H9 (cell line): ENCODE measurements at regions not wholly inside any gene's neighbourhood (a gene's known extent, or its start where the extent isn't known, plus 50 kb on each side); places are given as distances from the start of the nearest gene placed in this dataset.

Experiments
- DNase-seq: peaks from one replicate; pipeline ENCODE4 v3.0.0-alpha.2; 2017
- H2AFZ ChIP-seq: one replicate; pipeline ENCODE4 v1.6.1; 2013; ENCODE audit warnings: mild to moderate bottlenecking, low read length, control low read depth, moderate library complexity
- H2AK5ac ChIP-seq: 2 replicates; pipeline ENCODE4 v1.6.1; 2013; ENCODE audit warnings: low read length, control low read depth, mixed read lengths; ENCODE audit not compliant: insufficient read length
- H2BK120ac ChIP-seq: one replicate; pipeline ENCODE4 v1.6.1; 2013; ENCODE audit warnings: low read depth, mild to moderate bottlenecking, low read length, control low read depth, inconsistent platforms; ENCODE audit not compliant: poor library complexity, severe bottlenecking
- H2BK12ac ChIP-seq: 2 replicates; pipeline ENCODE4 v1.6.1; 2013; ENCODE audit warnings: low read length, control low read depth, mixed read lengths, low read depth; ENCODE audit not compliant: insufficient read length
- H2BK15ac ChIP-seq: 2 replicates; pipeline ENCODE4 v1.6.1; 2013; ENCODE audit warnings: low read depth, low read length, control low read depth
- H2BK20ac ChIP-seq: one replicate; pipeline ENCODE4 v1.6.1; 2013; ENCODE audit warnings: low read depth, mild to moderate bottlenecking, low read length, control low read depth, inconsistent platforms; ENCODE audit not compliant: poor library complexity, severe bottlenecking
- H2BK5ac ChIP-seq: 2 replicates; pipeline ENCODE4 v1.6.1; 2013; ENCODE audit warnings: low read length, control low read depth, mixed read lengths; ENCODE audit not compliant: insufficient read length
- H3K14ac ChIP-seq: 2 replicates; pipeline ENCODE4 v1.6.1; 2013; ENCODE audit warnings: low read length, control low read depth; ENCODE audit not compliant: insufficient read depth
- H3K18ac ChIP-seq: 2 replicates; pipeline ENCODE4 v1.6.1; 2013; ENCODE audit warnings: low read depth, mild to moderate bottlenecking, mixed read lengths, low read length, control low read depth; ENCODE audit not compliant: insufficient read length
- H3K23ac ChIP-seq: 2 replicates; pipeline ENCODE4 v1.6.1; 2013; ENCODE audit warnings: low read length, control low read depth, mixed read lengths, low read depth; ENCODE audit not compliant: insufficient read length
- H3K23me2 ChIP-seq: 2 replicates; pipeline ENCODE4 v1.6.1; 2013; ENCODE audit warnings: low read depth, mild to moderate bottlenecking, mixed read lengths, low read length, control low read depth; ENCODE audit not compliant: insufficient read length, poor library complexity, severe bottlenecking
- H3K27ac ChIP-seq: 2 replicates; pipeline ENCODE4 v1.5.1; 2013; ENCODE audit warnings: low read length, control low read depth, mixed read lengths, low read depth; ENCODE audit not compliant: insufficient read length
- H3K27me3 ChIP-seq: 2 replicates; pipeline ENCODE4 v1.6.1; 2013; ENCODE audit warnings: low read length, control low read depth, inconsistent platforms; ENCODE audit not compliant: insufficient read depth
- H3K4ac ChIP-seq: 2 replicates; pipeline ENCODE4 v1.6.1; 2013; ENCODE audit warnings: low read depth, mild to moderate bottlenecking, control low read depth, inconsistent platforms, low read length, moderate library complexity
- H3K4me1 ChIP-seq: 2 replicates; pipeline ENCODE4 v1.6.1; 2013; ENCODE audit warnings: low read length, control low read depth, inconsistent platforms; ENCODE audit not compliant: insufficient read depth
- H3K4me2 ChIP-seq: 2 replicates; pipeline ENCODE4 v1.6.1; 2013; ENCODE audit warnings: low read length, control low read depth, mixed read lengths; ENCODE audit not compliant: insufficient read length, insufficient read depth
- H3K56ac ChIP-seq: 2 replicates; pipeline ENCODE4 v1.6.1; 2013; ENCODE audit warnings: low read depth, mild to moderate bottlenecking, mixed read lengths, low read length, control low read depth; ENCODE audit not compliant: insufficient read length
- H3K79me1 ChIP-seq: 2 replicates; pipeline ENCODE4 v1.6.1; 2013; ENCODE audit warnings: low read depth, mild to moderate bottlenecking, moderate library complexity, low read length, control low read depth, inconsistent platforms; ENCODE audit not compliant: insufficient read depth, poor library complexity, severe bottlenecking
- H3K79me2 ChIP-seq: 2 replicates; pipeline ENCODE4 v1.6.1; 2013; ENCODE audit warnings: low read length, control low read depth, inconsistent platforms; ENCODE audit not compliant: insufficient read depth
- H3K9ac ChIP-seq: 2 replicates; pipeline ENCODE4 v1.6.1; 2013; ENCODE audit warnings: low read length, control low read depth, mixed read lengths; ENCODE audit not compliant: insufficient read length; ENCODE audit errors: extremely low read depth
- H3K9me3 ChIP-seq: one replicate; pipeline ENCODE4 v1.6.1; 2013; ENCODE audit warnings: low read depth, low read length, inconsistent platforms; ENCODE audit not compliant: control insufficient read depth
- H3T11ph ChIP-seq: one replicate; pipeline ENCODE4 v1.6.1; 2013; ENCODE audit warnings: mild to moderate bottlenecking, low read length, control low read depth, inconsistent platforms
- H4K20me1 ChIP-seq: one replicate; pipeline ENCODE4 v1.6.1; 2013; ENCODE audit not compliant: control insufficient read depth, insufficient read length, insufficient read depth
- H4K5ac ChIP-seq: 2 replicates; pipeline ENCODE4 v1.6.1; 2013; ENCODE audit warnings: low read depth, mild to moderate bottlenecking, mixed read lengths, low read length, control low read depth; ENCODE audit not compliant: insufficient read length
- H4K8ac ChIP-seq: replicated peaks from 2 replicates; pipeline ENCODE4 v1.6.1; 2013; ENCODE audit warnings: low read length, control low read depth, mixed read lengths, low read depth; ENCODE audit not compliant: insufficient read length
- H4K91ac ChIP-seq: 2 replicates; pipeline ENCODE4 v1.6.1; 2013; ENCODE audit warnings: low read depth, mild to moderate bottlenecking, moderate library complexity, mixed read lengths, low read length, control low read depth; ENCODE audit not compliant: insufficient read length
- H3K27ac Mint-ChIP-seq, 3 experiments: 2 replicates in 2 of 3; 3 replicates in 1 of 3; pipeline ENCODE4 v1.8.0; 2020 to 2021; ENCODE audit warnings: mixed read lengths in 3 of 3, mild to moderate bottlenecking in 1 of 3, moderate library complexity in 1 of 3
- H3K27me3 Mint-ChIP-seq: 2 replicates; pipeline ENCODE4 v1.8.0; 2021; ENCODE audit warnings: low read depth, mild to moderate bottlenecking, moderate library complexity, mixed read lengths
- H3K36me3 Mint-ChIP-seq, 3 experiments: 2 replicates in 2 of 3; 3 replicates in 1 of 3; pipeline ENCODE4 v1.8.0; 2020 to 2021; ENCODE audit warnings: low read depth in 3 of 3, mixed read lengths in 3 of 3; ENCODE audit not compliant: insufficient read depth in 1 of 3
- H3K4me1 Mint-ChIP-seq, 2 experiments: 2 replicates each; pipeline ENCODE4 v1.8.0; 2020; ENCODE audit warnings: mixed read lengths in 2 of 2
- H3K4me3 Mint-ChIP-seq, 2 experiments: 2 replicates in 1 of 2; 3 replicates in 1 of 2; pipeline ENCODE4 v1.8.0; 2020 to 2021; ENCODE audit warnings: mild to moderate bottlenecking in 2 of 2, mixed read lengths in 2 of 2, moderate library complexity in 1 of 2
- H3K9me3 Mint-ChIP-seq, 2 experiments: 2 replicates in 1 of 2; 3 replicates in 1 of 2; pipeline ENCODE4 v1.8.0; 2020; ENCODE audit warnings: mild to moderate bottlenecking in 2 of 2, mixed read lengths in 2 of 2, moderate library complexity in 1 of 2
- CTCF ChIP-seq: fragments of 200-600 bp; sonication (generic); conservative IDR thresholded peaks from 3 replicates; pipeline ENCODE4 v1.8.0; 2021; ENCODE audit warnings: antibody characterized with exemption, mild to moderate bottlenecking
- WGBS: extraction: QIAGEN DNeasy Blood & Tissue Kit; methylation state at CpG from one replicate; pipeline ENCODE4 v1.1.7; 2013; ENCODE audit warnings: missing lambda C conversion rate, low lambda C conversion rate, mixed read lengths; ENCODE audit not compliant: insufficient read length; ENCODE audit errors: extremely low coverage; 5-methylcytosine and 5-hydroxymethylcytosine counted together

GRCh38 chr14:98371141-98371540, 900.9 kb downstream of the BCL11B start:
- Histone ChIP-seq H3K9ac (no peak overlapping the region), H2BK120ac (no peak overlapping the region), H3K23me2 (no peaks in the 10 kb centered on the region), H3K23ac (no peak overlapping the region), H2AK5ac (no peak overlapping the region), H3K56ac (no peak overlapping the region), H3K27ac (no peak overlapping the region), H3K4ac (no peak overlapping the region), H2BK5ac (no peak overlapping the region), H4K8ac (no peak overlapping the region), H3K79me2 (no peaks in the 10 kb centered on the region), H2AFZ (no peak overlapping the region), H3K9me3 (peaks cover 10% of the 10 kb centered on the region), H4K20me1 (no peaks in the 10 kb centered on the region), H2BK12ac (no peak overlapping the region), H3K79me1 (no peaks in the 10 kb centered on the region), H2BK15ac (no peak overlapping the region), H2BK20ac (no peak overlapping the region), H4K5ac (no peak overlapping the region), H4K91ac (no peak overlapping the region), H3K18ac (no peak overlapping the region), H3K4me1 (no peaks in the 10 kb centered on the region), H3K14ac (no peak overlapping the region), H3K27me3 (no peaks in the 10 kb centered on the region), H3K4me2 (no peak overlapping the region), H3T11ph (no peak overlapping the region)
- Mint-ChIP-seq H3K4me3 (no peak overlapping the region), H3K27me3 (peaks cover 8% of the 10 kb centered on the region), H3K27ac (no peak overlapping the region; a peak in 1 of 7 replicates), H3K9me3 (peaks cover 16 to 30% of the 10 kb centered on the region in 2 experiments; a peak in 4 of 5 replicates), H3K36me3 (peaks cover 2 to 20% (median 4%) of the 10 kb centered on the region in 3 experiments; a peak in 5 of 7 replicates), H3K4me1 (peaks cover 10 to 11% of the 10 kb centered on the region in 2 experiments)
- no CpG with 5 or more reads among the region's 4 CpGs for WGBS
- no peak for TF ChIP-seq CTCF
- no peak for DNase-seq
